Trophoblast cell (in vitro differentiated cells and primary cell): ENCODE measurements at regions not wholly inside any gene's neighbourhood (a gene's known extent, or its start where the extent isn't known, plus 50 kb on each side); places are given as distances from the start of the nearest gene placed in this dataset.
A peak's percentile ranks its signal among the peaks of the same experiment; 100 is the strongest.

Source experiments
- DNase-seq, 2 donors: peaks; one replicate each; pipeline ENCODE4 v3.0.0-alpha.2; 2016
- H2AFZ ChIP-seq: 2 replicates; pipeline ENCODE4 v1.6.1; 2013; ENCODE audit warnings: low read length, moderate library complexity, mild to moderate bottlenecking; ENCODE audit not compliant: insufficient read depth, poor library complexity
- H2AK5ac ChIP-seq: 2 replicates; pipeline ENCODE4 v1.6.1; 2013; ENCODE audit warnings: mild to moderate bottlenecking, low read length
- H2BK120ac ChIP-seq: 2 replicates; pipeline ENCODE4 v1.6.1; 2013; ENCODE audit warnings: low read length, mild to moderate bottlenecking, moderate library complexity; ENCODE audit not compliant: insufficient read depth, poor library complexity
- H2BK12ac ChIP-seq: 2 replicates; pipeline ENCODE4 v1.6.1; 2013; ENCODE audit warnings: mild to moderate bottlenecking, low read length, moderate library complexity
- H2BK5ac ChIP-seq: 2 replicates; pipeline ENCODE4 v1.6.1; 2013; ENCODE audit warnings: low read length, low read depth, moderate library complexity, mild to moderate bottlenecking; ENCODE audit not compliant: poor library complexity
- H3K14ac ChIP-seq: 2 replicates; pipeline ENCODE4 v1.6.1; 2013; ENCODE audit warnings: mild to moderate bottlenecking, low read length
- H3K18ac ChIP-seq: 2 replicates; pipeline ENCODE4 v1.6.1; 2013; ENCODE audit warnings: mild to moderate bottlenecking, low read length
- H3K23ac ChIP-seq: 2 replicates; pipeline ENCODE4 v1.6.1; 2013; ENCODE audit warnings: low read length
- H3K27ac ChIP-seq: 2 replicates; pipeline ENCODE4 v1.5.1; 2013; ENCODE audit warnings: low read depth, mild to moderate bottlenecking, inconsistent platforms, low read length, moderate library complexity
- H3K27me3 ChIP-seq: 2 replicates; pipeline ENCODE4 v1.6.1; 2013; ENCODE audit warnings: inconsistent platforms, mild to moderate bottlenecking, low read length, moderate library complexity; ENCODE audit not compliant: insufficient read depth
- H3K36me3 ChIP-seq, 2 experiments: 1 replicate in 1 of 2; 2 replicates in 1 of 2; pipeline ENCODE4 v1.6.1; 2013; ENCODE audit warnings: low read length in 2 of 2, mild to moderate bottlenecking in 2 of 2, moderate library complexity in 1 of 2; ENCODE audit not compliant: insufficient read depth in 2 of 2, control insufficient read depth in 1 of 2
- H3K4ac ChIP-seq: 2 replicates; pipeline ENCODE4 v1.6.1; 2013; ENCODE audit warnings: low read depth, mild to moderate bottlenecking, low read length, moderate library complexity
- H3K4me1 ChIP-seq, 2 experiments: 1 replicate in 1 of 2; 2 replicates in 1 of 2; pipeline ENCODE4 v1.6.1; 2013; ENCODE audit warnings: low read length in 2 of 2, mild to moderate bottlenecking in 2 of 2, moderate library complexity in 1 of 2; ENCODE audit not compliant: insufficient read depth in 2 of 2, control insufficient read depth in 1 of 2
- H3K4me2 ChIP-seq: 2 replicates; pipeline ENCODE4 v1.6.1; 2013; ENCODE audit warnings: inconsistent platforms, mild to moderate bottlenecking, low read length, moderate library complexity
- H3K4me3 ChIP-seq: 2 replicates; pipeline ENCODE4 v1.5.1; 2013; ENCODE audit warnings: mild to moderate bottlenecking, low read depth, low read length, inconsistent platforms
- H3K79me1 ChIP-seq: one replicate; pipeline ENCODE4 v1.6.1; 2013; ENCODE audit warnings: low read length
- H3K79me2 ChIP-seq: 2 replicates; pipeline ENCODE4 v1.6.1; 2013; ENCODE audit warnings: low read length, mild to moderate bottlenecking; ENCODE audit not compliant: control insufficient read depth, insufficient read depth, poor library complexity
- H3K9ac ChIP-seq: 2 replicates; pipeline ENCODE4 v1.6.1; 2013; ENCODE audit warnings: mild to moderate bottlenecking, low read length
- H3K9me3 ChIP-seq: 2 replicates; pipeline ENCODE4 v1.6.1; 2013; ENCODE audit warnings: low read depth, mild to moderate bottlenecking, control low read depth, inconsistent platforms, low read length; ENCODE audit not compliant: insufficient read depth
- H4K12ac ChIP-seq: 2 replicates; pipeline ENCODE4 v1.6.1; 2013; ENCODE audit warnings: low read depth, mild to moderate bottlenecking, low read length, moderate library complexity
- H4K8ac ChIP-seq: 2 replicates; pipeline ENCODE4 v1.6.1; 2013; ENCODE audit warnings: low read depth, mild to moderate bottlenecking, low read length, moderate library complexity
- H4K91ac ChIP-seq: one replicate; pipeline ENCODE4 v1.6.1; 2013; ENCODE audit warnings: low read depth, mild to moderate bottlenecking, low read length, moderate library complexity
- WGBS: extraction: QIAGEN DNeasy Blood & Tissue Kit; methylation state at CpG from one replicate; pipeline ENCODE4 v1.1.7; 2013; ENCODE audit warnings: missing lambda C conversion rate; ENCODE audit not compliant: insufficient read length, insufficient coverage; ENCODE audit errors: extremely low coverage; 5-methylcytosine and 5-hydroxymethylcytosine counted together

- H2AFZ ChIP-seq: no peak overlapping the region
- H3K27me3 ChIP-seq: no peaks in the 10 kb centered on the region
- no peak overlapping the region for H2BK120ac ChIP-seq
- H3K36me3 ChIP-seq: no peaks in the 10 kb centered on the region
- no peak overlapping the region for H2BK5ac ChIP-seq
- H4K12ac ChIP-seq: no peak overlapping the region
- H3K79me1 ChIP-seq: no peaks in the 10 kb centered on the region
- no peak overlapping the region for H3K9ac ChIP-seq
- H3K18ac ChIP-seq: no peak overlapping the region
- no peaks in the 10 kb centered on the region for H3K79me2 ChIP-seq
- no peak overlapping the region for H4K91ac ChIP-seq
- no peaks in the 10 kb centered on the region for H3K9me3 ChIP-seq
- H3K4me2 ChIP-seq: no peak overlapping the region
- H3K4me3 ChIP-seq: no peak overlapping the region
- H3K23ac ChIP-seq: no peak overlapping the region
- H3K4ac ChIP-seq: no peak overlapping the region
- no peaks in the 10 kb centered on the region for H3K4me1 ChIP-seq
- no peak overlapping the region for H2BK12ac ChIP-seq
- H4K8ac ChIP-seq: no peak overlapping the region
- WGBS: no CpG with 5 or more reads among the region's 2 CpGs
- H2AK5ac ChIP-seq: no peak overlapping the region
- no peak for DNase-seq
- no peak overlapping the region for H3K27ac ChIP-seq
- no peak overlapping the region for H3K14ac ChIP-seq
Observed at GRCh38 chr2:23200068-23200786, 184.8 kb upstream of the KLHL29 start.

DNA sequence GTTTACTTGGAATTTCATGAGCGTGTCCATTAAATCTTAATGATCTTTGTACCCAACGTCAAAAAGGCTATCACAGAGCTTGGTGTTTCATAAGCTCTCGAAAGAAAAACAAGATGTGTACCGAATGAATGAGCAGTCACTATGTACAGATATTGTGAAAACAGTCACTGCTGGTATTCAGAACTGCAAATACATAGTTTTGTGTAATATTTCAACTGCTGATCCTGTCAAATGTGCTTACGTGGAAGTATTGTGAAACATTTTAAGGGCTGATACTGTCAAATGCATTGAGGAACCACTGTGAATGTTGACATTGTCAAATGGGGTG is 184.2 kb upstream of the KLHL29 start:
- Histone ChIP-seq H3K9me3 (no peaks in the 10 kb centered on the region), H2BK5ac (no peak overlapping the region), H3K4ac (no peak overlapping the region), H3K23ac (no peak overlapping the region), H2AFZ (no peak overlapping the region), H3K18ac (no peak overlapping the region), H3K4me2 (no peak overlapping the region), H3K4me3 (no peak overlapping the region), H3K79me2 (no peaks in the 10 kb centered on the region), H3K4me1 (no peaks in the 10 kb centered on the region), H4K8ac (no peak overlapping the region), H4K12ac (no peak overlapping the region), H3K27ac (no peak overlapping the region), H2AK5ac (no peak overlapping the region), H2BK12ac (no peak overlapping the region), H3K14ac (no peak overlapping the region), H3K9ac (no peak overlapping the region), H3K27me3 (no peaks in the 10 kb centered on the region), H3K79me1 (no peaks in the 10 kb centered on the region), H3K36me3 (no peaks in the 10 kb centered on the region), H2BK120ac (no peak overlapping the region), H4K91ac (no peak overlapping the region)
- peak; percentile 15 to 73 for DNase-seq
- no CpG with 5 or more reads among the region's 5 CpGs for WGBS

GRCh38 chr2:23203383-23203782 is 181.6 kb upstream of the KLHL29 start:
- Histone ChIP-seq H2BK5ac (no peak overlapping the region), H3K4me3 (no peak overlapping the region)

GRCh38 chr2:23204685-23205242 is 180.2 kb upstream of the KLHL29 start:
- Histone ChIP-seq H3K27ac (no peak overlapping the region), H2BK120ac (no peak overlapping the region), H3K9ac (no peak overlapping the region), H3K4ac (no peak overlapping the region), H3K14ac (no peak overlapping the region), H3K4me3 (no peak overlapping the region), H3K18ac (no peak overlapping the region), H3K23ac (no peak overlapping the region), H3K27me3 (no peaks in the 10 kb centered on the region), H2AFZ (no peak overlapping the region), H3K4me1 (no peaks in the 10 kb centered on the region), H3K4me2 (no peak overlapping the region), H4K91ac (no peak overlapping the region), H3K79me2 (no peaks in the 10 kb centered on the region), H3K79me1 (no peaks in the 10 kb centered on the region), H3K36me3 (no peaks in the 10 kb centered on the region), H4K8ac (no peak overlapping the region), H4K12ac (no peak overlapping the region), H2BK5ac (no peak overlapping the region), H2AK5ac (no peak overlapping the region), H3K9me3 (no peaks in the 10 kb centered on the region), H2BK12ac (no peak overlapping the region)
- no CpG with 5 or more reads among the region's 1 CpG for WGBS
- DNase-seq: no peak

More at GRCh38 chr2:23203383-23203782, 181.6 kb upstream of the KLHL29 start:
- Histone ChIP-seq H4K91ac (no peak overlapping the region), H2BK120ac (no peak overlapping the region), H3K14ac (no peak overlapping the region), H3K4me2 (no peak overlapping the region), H4K12ac (no peak overlapping the region), H3K4me1 (no peaks in the 10 kb centered on the region), H3K36me3 (no peaks in the 10 kb centered on the region), H2AK5ac (no peak overlapping the region), H3K23ac (no peak overlapping the region), H3K79me2 (no peaks in the 10 kb centered on the region), H2AFZ (no peak overlapping the region), H3K4ac (no peak overlapping the region), H3K79me1 (no peaks in the 10 kb centered on the region), H3K27ac (no peak overlapping the region), H2BK12ac (no peak overlapping the region), H3K18ac (no peak overlapping the region), H3K9me3 (no peaks in the 10 kb centered on the region), H4K8ac (no peak overlapping the region), H3K27me3 (no peaks in the 10 kb centered on the region), H3K9ac (no peak overlapping the region)
- no peak for DNase-seq
